ENCODE measurements at regions not wholly inside any gene's neighbourhood (a gene's known extent, or its start where the extent isn't known, plus 50 kb on each side); places are given as distances from the start of the nearest gene placed in this dataset.

DNA sequence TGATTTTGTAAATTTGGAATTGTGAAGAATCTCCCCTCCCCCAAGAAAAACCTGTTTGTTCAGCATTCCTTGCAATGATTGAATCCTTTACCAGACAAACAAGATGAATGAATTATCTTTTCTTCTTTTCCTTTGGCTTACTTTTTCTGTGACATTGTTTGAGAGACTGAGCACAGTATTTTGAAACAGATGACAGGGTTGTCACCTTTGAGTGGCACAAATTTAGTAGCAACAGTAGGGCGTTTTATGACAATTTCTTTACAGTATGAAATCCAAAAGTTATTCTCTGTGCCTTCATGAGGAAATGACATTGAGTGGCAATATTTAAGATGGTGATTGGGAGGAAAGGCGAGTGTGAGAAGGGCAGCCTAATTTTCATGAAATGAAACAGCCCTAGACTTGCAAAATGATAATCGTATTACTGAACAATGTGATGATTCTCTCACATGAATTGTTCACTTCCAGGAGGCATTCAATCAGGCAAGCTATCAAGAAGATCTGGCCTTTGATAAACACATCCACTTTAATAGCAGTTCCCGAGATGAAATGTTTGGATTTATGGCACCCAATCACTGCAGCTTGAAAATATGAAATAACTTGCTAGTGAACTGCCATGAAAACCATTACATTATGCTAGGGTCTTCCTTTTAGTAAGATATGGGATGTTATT lies 68.6 kb upstream of the SCEL start:
- Histone ChIP-seq H3K4me2 (ENCODE audit: low read length) (no peak overlapping the region), H3K4me1 (ENCODE audit: insufficient read depth, low read length, poor library complexity, severe bottlenecking) (no peaks in the 10 kb centered on the region), H4K20me1 (ENCODE audit: insufficient read depth, low read length) (no peaks in the 10 kb centered on the region), H3K9me2 (ENCODE audit: insufficient read depth, low read length) (no peaks in the 10 kb centered on the region), H3K4me3 (ENCODE audit: low read depth, low read length, poor library complexity, severe bottlenecking) (no peak overlapping the region), H3K9me3 (ENCODE audit: low read length) (no peaks in the 10 kb centered on the region), H2AFZ (ENCODE audit: low read length) (no peak overlapping the region), H3K27ac (ENCODE audit: low read depth, low read length, poor library complexity, severe bottlenecking) (no peak overlapping the region), H3K79me2 (ENCODE audit: insufficient read depth, low read depth, low read length) (no peaks in the 10 kb centered on the region), H3K36me3 (ENCODE audit: insufficient read depth, low read length) (no peaks in the 10 kb centered on the region)
- CTCF ChIA-PET (ENCODE audit: unreplicated experiment), result no interaction called here
- DNase-seq (ENCODE audit: low spot score), result no peak
- POLR2A ChIA-PET, result interaction anchor here (0.7 to 0.8 kb wide), 3 partner anchors 12 to 420 kb away, joined by 3 to 6 read pairs (median 3); no protein-coding TSS in a partner anchor
- BruUV-seq (replicated peaks), result no TSS peak
- no peak for TF ChIP-seq EZH2phosphoT487 (IDR thresholded peaks at IDR 0.05; ENCODE audit: borderline replicate concordance, low read depth, low read length)
- TF ChIP-seq, protein P1, sequence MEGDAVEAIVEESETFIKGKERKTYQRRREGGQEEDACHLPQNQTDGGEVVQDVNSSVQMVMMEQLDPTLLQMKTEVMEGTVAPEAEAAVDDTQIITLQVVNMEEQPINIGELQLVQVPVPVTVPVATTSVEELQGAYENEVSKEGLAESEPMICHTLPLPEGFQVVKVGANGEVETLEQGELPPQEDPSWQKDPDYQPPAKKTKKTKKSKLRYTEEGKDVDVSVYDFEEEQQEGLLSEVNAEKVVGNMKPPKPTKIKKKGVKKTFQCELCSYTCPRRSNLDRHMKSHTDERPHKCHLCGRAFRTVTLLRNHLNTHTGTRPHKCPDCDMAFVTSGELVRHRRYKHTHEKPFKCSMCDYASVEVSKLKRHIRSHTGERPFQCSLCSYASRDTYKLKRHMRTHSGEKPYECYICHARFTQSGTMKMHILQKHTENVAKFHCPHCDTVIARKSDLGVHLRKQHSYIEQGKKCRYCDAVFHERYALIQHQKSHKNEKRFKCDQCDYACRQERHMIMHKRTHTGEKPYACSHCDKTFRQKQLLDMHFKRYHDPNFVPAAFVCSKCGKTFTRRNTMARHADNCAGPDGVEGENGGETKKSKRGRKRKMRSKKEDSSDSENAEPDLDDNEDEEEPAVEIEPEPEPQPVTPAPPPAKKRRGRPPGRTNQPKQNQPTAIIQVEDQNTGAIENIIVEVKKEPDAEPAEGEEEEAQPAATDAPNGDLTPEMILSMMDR (conservative IDR thresholded peaks at IDR 0.05; ENCODE audit: low read length), result no peak
- intact Hi-C loops (cut with micrococcal nuclease; ENCODE audit: unreplicated experiment), result no loop called here

DNA sequence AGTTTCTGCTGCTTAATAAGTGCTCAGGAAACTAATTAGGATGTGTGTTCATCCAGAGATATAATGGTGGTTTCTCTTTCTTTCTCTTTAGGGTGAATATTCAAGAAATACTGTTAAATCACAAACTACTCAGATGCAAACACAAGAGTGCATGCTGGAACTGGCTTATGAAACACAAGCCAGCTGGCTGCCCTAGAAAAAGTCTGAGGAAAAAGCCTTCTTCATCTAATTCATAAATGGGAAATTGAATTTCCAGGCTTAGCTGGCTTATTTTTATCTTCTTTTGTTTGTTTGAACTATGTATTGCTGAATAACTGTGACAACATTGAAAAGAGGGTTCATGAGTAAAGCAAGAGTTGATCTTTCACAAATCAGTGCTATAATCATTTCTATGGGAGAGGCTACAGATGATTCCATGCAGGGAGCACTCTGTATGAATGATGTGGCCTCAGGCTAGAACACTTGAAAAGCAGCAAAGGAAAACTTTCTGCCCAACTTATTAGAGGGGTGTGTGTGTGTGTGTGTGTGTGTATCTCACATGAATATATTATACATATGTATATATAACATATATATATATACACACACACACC lies 69.8 kb upstream of the SCEL start:
- Histone ChIP-seq H3K36me3 (ENCODE audit: insufficient read depth, low read length) (no peaks in the 10 kb centered on the region), H3K9me3 (ENCODE audit: low read length) (no peaks in the 10 kb centered on the region), H3K4me3 (ENCODE audit: low read depth, low read length, poor library complexity, severe bottlenecking) (no peak overlapping the region), H3K4me2 (ENCODE audit: low read length) (no peak overlapping the region), H3K27ac (ENCODE audit: low read depth, low read length, poor library complexity, severe bottlenecking) (no peak overlapping the region), H4K20me1 (ENCODE audit: insufficient read depth, low read length) (no peaks in the 10 kb centered on the region), H3K4me1 (ENCODE audit: insufficient read depth, low read length, poor library complexity, severe bottlenecking) (no peaks in the 10 kb centered on the region), H2AFZ (ENCODE audit: low read length) (no peak overlapping the region), H3K9me2 (ENCODE audit: insufficient read depth, low read length) (no peaks in the 10 kb centered on the region), H3K79me2 (ENCODE audit: insufficient read depth, low read depth, low read length) (no peaks in the 10 kb centered on the region)
- ChIA-PET CTCF (ENCODE audit: unreplicated experiment) (no interaction called here), POLR2A (interaction anchor here (0.6 to 1.0 kb wide), 2 partner anchors 36 to 524 kb away, joined by 3 read pairs; no protein-coding TSS in a partner anchor)
- no peak for DNase-seq (ENCODE audit: low spot score)
- BruUV-seq (replicated peaks), result no TSS peak
- intact Hi-C loops (cut with micrococcal nuclease; ENCODE audit: unreplicated experiment), result no loop called here
- TF ChIP-seq, protein P1 (conservative IDR thresholded peaks at IDR 0.05; ENCODE audit: low read length), result no peak
- TF ChIP-seq EZH2phosphoT487 (IDR thresholded peaks at IDR 0.05; ENCODE audit: borderline replicate concordance, low read depth, low read length), result no peak

- no peak overlapping the region for H3K4me3 ChIP-seq (ENCODE audit: low read depth, low read length, poor library complexity, severe bottlenecking)
- H3K9me2 ChIP-seq (ENCODE audit: insufficient read depth, low read length), result no peaks in the 10 kb centered on the region
- ChIA-PET CTCF (ENCODE audit: unreplicated experiment) (interaction anchor here (0.6 kb wide), 1 partner anchor 104 kb away, joined by 3 read pairs; no protein-coding TSS in a partner anchor), POLR2A (interaction anchor here (0.8 to 2.8 kb wide), 5 partner anchors 9 to 164 kb away, joined by 3 to 9 read pairs (median 6); no protein-coding TSS in a partner anchor)
- H2AFZ ChIP-seq (ENCODE audit: low read length), result peak overlapping the region; percentile 26; the same call in 1 of the 2 replicates
- H3K27ac ChIP-seq (ENCODE audit: low read depth, low read length, poor library complexity, severe bottlenecking), result no peak overlapping the region
- DNase-seq (ENCODE audit: low spot score), result peak; percentile 18
- intact Hi-C loops (cut with micrococcal nuclease; ENCODE audit: unreplicated experiment), result no loop called here
- TF ChIP-seq EZH2phosphoT487 (IDR thresholded peaks at IDR 0.05; ENCODE audit: borderline replicate concordance, low read depth, low read length), result no peak
- TF ChIP-seq, protein P1 (conservative IDR thresholded peaks at IDR 0.05; ENCODE audit: low read length), result no peak
- no peaks in the 10 kb centered on the region for H4K20me1 ChIP-seq (ENCODE audit: insufficient read depth, low read length)
- H3K4me2 ChIP-seq (ENCODE audit: low read length), result no peak overlapping the region
- no TSS peak for BruUV-seq (replicated peaks)
- no peaks in the 10 kb centered on the region for H3K9me3 ChIP-seq (ENCODE audit: low read length)
- H3K36me3 ChIP-seq (ENCODE audit: insufficient read depth, low read length), result no peaks in the 10 kb centered on the region
- no peaks in the 10 kb centered on the region for H3K4me1 ChIP-seq (ENCODE audit: insufficient read depth, low read length, poor library complexity, severe bottlenecking)
- H3K79me2 ChIP-seq (ENCODE audit: insufficient read depth, low read depth, low read length), result no peaks in the 10 kb centered on the region
These were observed 75.3 kb upstream of the SCEL start for GRCh38 chr13:77460195-77460594.
